HepG2 (cell line): ENCODE measurements at regions not wholly inside any gene's neighbourhood (a gene's known extent, or its start where the extent isn't known, plus 50 kb on each side); places are given as distances from the start of the nearest gene placed in this dataset.

Source experiments
- AHDC1 ChIP-seq: sonication (generic); formaldehyde crosslinking; IDR thresholded peaks from 2 replicates; pipeline ENCODE4 v1.5.1; 2020; ENCODE audit warnings: mild to moderate bottlenecking, missing genetic modification reagents, borderline replicate concordance
- DPF2 ChIP-seq: sonication (generic); formaldehyde crosslinking; IDR thresholded peaks from 2 replicates; pipeline ENCODE4 v1.4.0; 2020; ENCODE audit warnings: mild to moderate bottlenecking, low read depth, missing genetic modification reagents, borderline replicate concordance
- EP300 ChIP-seq, 3 experiments: sonication (generic) in 1 of 3; formaldehyde crosslinking in 1 of 3; IDR thresholded peaks; 2 replicates each; pipeline versions ENCODE4 v1.5.1 to v1.6.1; 2011 to 2020; ENCODE audit warnings: low read depth in 2 of 3, low read length in 2 of 3, borderline replicate concordance in 1 of 3, improper control_type of control experiment in 1 of 3, mild to moderate bottlenecking in 1 of 3, missing genetic modification reagents in 1 of 3, moderate library complexity in 1 of 3
- KDM6A ChIP-seq: IDR thresholded peaks from 2 replicates; pipeline ENCODE4 v1.6.1; 2016; ENCODE audit warnings: low read depth
- PHF5A ChIP-seq: IDR thresholded peaks from one replicate; pipeline ENCODE4 v1.6.1; 2018; ENCODE audit warnings: low read depth, missing genetic modification reagents; ENCODE audit not compliant: unreplicated experiment
- TFAP4 ChIP-seq: sonication (generic); IDR thresholded peaks from 2 replicates; pipeline ENCODE4 v1.6.1; 2016; ENCODE audit warnings: low read depth, borderline replicate concordance
- ZBTB1 ChIP-seq: sonication (generic); formaldehyde crosslinking; IDR thresholded peaks from 2 replicates; pipeline ENCODE4 v1.4.0; 2020; ENCODE audit warnings: missing genetic modification reagents, borderline replicate concordance
- ZEB1 ChIP-seq: IDR thresholded peaks from 2 replicates; pipeline ENCODE4 v1.6.1; 2012; ENCODE audit warnings: mild to moderate bottlenecking, low read depth, inconsistent platforms; ENCODE audit not compliant: insufficient replicate concordance
- ZMAT5 ChIP-seq: sonication (generic); formaldehyde crosslinking; IDR thresholded peaks from 2 replicates; pipeline ENCODE4 v1.5.0; 2020; ENCODE audit warnings: mild to moderate bottlenecking, low read depth, missing genetic modification reagents, borderline replicate concordance
- ZNF180 ChIP-seq: sonication (generic); formaldehyde crosslinking; IDR thresholded peaks from 2 replicates; pipeline ENCODE4 v1.4.0; 2020; ENCODE audit warnings: low read depth, missing genetic modification reagents, borderline replicate concordance

- TF ChIP-seq ZEB1, result peak; percentile 61
- 0 out of 2 replicates have a peak, but pooled peaks have one; percentile 16 for TF ChIP-seq ZNF180
- TF ChIP-seq DPF2, result no peak
- no peak for TF ChIP-seq ZMAT5 (CRISPR knock-in tag)
- TF ChIP-seq AHDC1 (CRISPR knock-in tag), result no peak; the same call in 1 of the 2 replicates
- TF ChIP-seq EP300 (IDR thresholded peaks at IDR 0.05; ENCODE audit: low read depth in 2 of 2, low read length in 2 of 2), result no peak
- TF ChIP-seq EP300 (CRISPR knock-in tag; IDR thresholded peaks at IDR 0.05; ENCODE audit: borderline replicate concordance), result 0 out of 2 replicates have a peak, but pooled peaks have one; percentile 12
- TF ChIP-seq KDM6A (CRISPR knock-in tag), result no peak
- no peak for TF ChIP-seq PHF5A (CRISPR knock-in tag)
- TF ChIP-seq ZBTB1, result no peak
- no peak for TF ChIP-seq TFAP4
These were observed 134.0 kb upstream of the MGAT5 start (continued) for GRCh38 chr2:134119713-134120405.
